Type B pancreatic cell (in vitro differentiated cells): ENCODE measurements at regions not wholly inside any gene's neighbourhood (a gene's known extent, or its start where the extent isn't known, plus 50 kb on each side); places are given as distances from the start of the nearest gene placed in this dataset.
"Not testable (repeated sequence)": the region's sequence is repeated elsewhere in the genome, so short reads cannot be mapped to it uniquely, and the experiment has no call there.

Experiments
- DNase-seq: peaks from one replicate; pipeline ENCODE4 v3.0.0; 2021; ENCODE audit warnings: mixed read lengths; ENCODE audit not compliant: unreplicated experiment; ENCODE audit errors: extremely low spot score
- H3K27ac Mint-ChIP-seq: 2 replicates; pipeline ENCODE4 v1.8.0; 2021; ENCODE audit warnings: mild to moderate bottlenecking, mixed read lengths
- H3K27me3 Mint-ChIP-seq: 2 replicates; pipeline ENCODE4 v1.8.0; 2021; ENCODE audit warnings: mixed read lengths
- H3K36me3 Mint-ChIP-seq: 2 replicates; pipeline ENCODE4 v1.8.0; 2021; ENCODE audit warnings: mixed read lengths
- H3K4me1 Mint-ChIP-seq: one replicate; pipeline ENCODE4 v1.8.0; 2021; ENCODE audit warnings: mixed read lengths; ENCODE audit not compliant: unreplicated experiment
- H3K4me3 Mint-ChIP-seq: 2 replicates; pipeline ENCODE4 v1.8.0; 2021; ENCODE audit warnings: mild to moderate bottlenecking, mixed read lengths
- H3K9me3 Mint-ChIP-seq: 2 replicates; pipeline ENCODE4 v1.8.0; 2021; ENCODE audit warnings: mixed read lengths
- CTCF ChIP-seq: fragments of 200-600 bp; sonication (generic); conservative IDR thresholded peaks from 2 replicates; pipeline ENCODE4 v1.5.0; 2021; ENCODE audit warnings: antibody characterized with exemption, mild to moderate bottlenecking

- TF ChIP-seq CTCF = no peak
- no peak overlapping the region for H3K4me3 Mint-ChIP-seq
- peaks cover 6% of the 10 kb centered on the region for H3K27me3 Mint-ChIP-seq
- H3K36me3 Mint-ChIP-seq = no peaks in the 10 kb centered on the region
- DNase-seq = no peak
- H3K27ac Mint-ChIP-seq = no peak overlapping the region
- H3K9me3 Mint-ChIP-seq = peaks cover 12% of the 10 kb centered on the region
- H3K4me1 Mint-ChIP-seq = peaks cover 14% of the 10 kb centered on the region
These were observed 166.4 kb downstream of the C16orf95 start for GRCh38 chr16:87150681-87151280.

GRCh38 chr16:87152221-87152755 lies 164.9 kb downstream of the C16orf95 start:
- H3K27me3 Mint-ChIP-seq = peaks cover 8% of the 10 kb centered on the region
- peaks cover 10% of the 10 kb centered on the region for H3K4me1 Mint-ChIP-seq
- no peaks in the 10 kb centered on the region for H3K36me3 Mint-ChIP-seq
- H3K4me3 Mint-ChIP-seq = no peak overlapping the region
- H3K9me3 Mint-ChIP-seq = peaks cover 12% of the 10 kb centered on the region
- no peak for DNase-seq
- H3K27ac Mint-ChIP-seq = no peak overlapping the region
- no peak for TF ChIP-seq CTCF

- peaks cover 12% of the 10 kb centered on the region for H3K9me3 Mint-ChIP-seq
- no peak overlapping the region for H3K27ac Mint-ChIP-seq
- peaks cover 10% of the 10 kb centered on the region for H3K4me1 Mint-ChIP-seq
- TF ChIP-seq CTCF = no peak
- no peak for DNase-seq
- H3K27me3 Mint-ChIP-seq = peaks cover 8% of the 10 kb centered on the region
- H3K36me3 Mint-ChIP-seq = no peaks in the 10 kb centered on the region
- H3K4me3 Mint-ChIP-seq = no peak overlapping the region
These were observed 163.9 kb downstream of the C16orf95 start for GRCh38 chr16:87153326-87153725.

GRCh38 chr16:87155315-87155714 lies 161.9 kb downstream of the C16orf95 start:
- not testable (repeated sequence) for H3K27ac Mint-ChIP-seq, H3K4me3 Mint-ChIP-seq, DNase-seq, H3K27me3 Mint-ChIP-seq, H3K36me3 Mint-ChIP-seq, H3K9me3 Mint-ChIP-seq
- H3K4me1 Mint-ChIP-seq = peaks cover 11% of the 10 kb centered on the region

- Mint-ChIP-seq H3K27me3 (peaks cover 13% of the 10 kb centered on the region), H3K4me3 (no peak overlapping the region), H3K9me3 (peaks cover 6% of the 10 kb centered on the region), H3K36me3 (no peaks in the 10 kb centered on the region), H3K27ac (no peak overlapping the region), H3K4me1 (peaks cover 12% of the 10 kb centered on the region)
- no peak for TF ChIP-seq CTCF
- DNase-seq = no peak
These were observed 161.0 kb downstream of the C16orf95 start for GRCh38 chr16:87156195-87156594.

GRCh38 chr16:87160234-87160636 lies 157.0 kb downstream of the C16orf95 start:
- peaks cover 12% of the 10 kb centered on the region for H3K4me1 Mint-ChIP-seq
- peaks cover 3% of the 10 kb centered on the region for H3K36me3 Mint-ChIP-seq
- no peak for DNase-seq
- H3K9me3 Mint-ChIP-seq = peaks cover 4% of the 10 kb centered on the region
- TF ChIP-seq CTCF = no peak
- peaks cover 19% of the 10 kb centered on the region for H3K27me3 Mint-ChIP-seq
- H3K4me3 Mint-ChIP-seq = no peak overlapping the region
- H3K27ac Mint-ChIP-seq = no peak overlapping the region
